ENCODE measurements at regions not wholly inside any gene's neighbourhood (a gene's known extent, or its start where the extent isn't known, plus 50 kb on each side); places are given as distances from the start of the nearest gene placed in this dataset.

- Mint-ChIP-seq H3K27me3 (ENCODE audit: low read depth) (peaks cover 9% of the 10 kb centered on the region), H3K4me3 (no peak overlapping the region), H3K27ac (no peak overlapping the region), H3K36me3 (ENCODE audit: insufficient read depth in 1 of 3, low read depth in 3 of 3) (peaks cover 0 to 2% (median 0%) of the 10 kb centered on the region in 3 experiments; a peak in 1 of 7 replicates), H3K9me3 (no peaks in the 10 kb centered on the region), H3K4me1 (no peaks in the 10 kb centered on the region; a peak in 1 of 4 replicates)
- Histone ChIP-seq H3K9ac (ENCODE audit: extremely low read depth, insufficient read length, low read length) (no peak overlapping the region), H2AK5ac (ENCODE audit: insufficient read length, low read length) (no peak overlapping the region), H4K8ac (replicated peaks; ENCODE audit: insufficient read length, low read depth, low read length) (no peak overlapping the region), H3K4me2 (ENCODE audit: insufficient read depth, insufficient read length, low read length) (no peak overlapping the region), H4K20me1 (ENCODE audit: control insufficient read depth, insufficient read depth, insufficient read length) (no peaks in the 10 kb centered on the region), H3K27me3 (ENCODE audit: insufficient read depth, low read length) (no peaks in the 10 kb centered on the region), H2BK120ac (ENCODE audit: low read depth, low read length, poor library complexity, severe bottlenecking) (no peak overlapping the region), H3T11ph (ENCODE audit: low read length) (no peak overlapping the region), H2AFZ (ENCODE audit: low read length) (no peak overlapping the region), H3K9me3 (ENCODE audit: control insufficient read depth, low read depth, low read length) (no peaks in the 10 kb centered on the region), H3K27ac (ENCODE audit: insufficient read length, low read depth, low read length) (no peak overlapping the region), H3K56ac (ENCODE audit: insufficient read length, low read depth, low read length) (no peak overlapping the region), H3K18ac (ENCODE audit: insufficient read length, low read depth, low read length) (no peak overlapping the region), H3K14ac (ENCODE audit: insufficient read depth, low read length) (no peak overlapping the region), H2BK20ac (ENCODE audit: low read depth, low read length, poor library complexity, severe bottlenecking) (no peak overlapping the region), H2BK12ac (ENCODE audit: insufficient read length, low read depth, low read length) (no peak overlapping the region), H3K4ac (ENCODE audit: low read depth, low read length) (no peak overlapping the region), H4K91ac (ENCODE audit: insufficient read length, low read depth, low read length) (no peak overlapping the region), H2BK15ac (ENCODE audit: low read depth, low read length) (no peak overlapping the region), H3K79me2 (ENCODE audit: insufficient read depth, low read length) (no peaks in the 10 kb centered on the region), H3K23ac (ENCODE audit: insufficient read length, low read depth, low read length) (no peak overlapping the region), H3K4me1 (ENCODE audit: insufficient read depth, low read length) (no peaks in the 10 kb centered on the region), H3K23me2 (ENCODE audit: insufficient read length, low read depth, low read length, poor library complexity, severe bottlenecking) (peaks cover 4% of the 10 kb centered on the region), H3K79me1 (ENCODE audit: insufficient read depth, low read depth, low read length, poor library complexity, severe bottlenecking) (no peaks in the 10 kb centered on the region), H4K5ac (ENCODE audit: insufficient read length, low read depth, low read length) (no peak overlapping the region), H2BK5ac (ENCODE audit: insufficient read length, low read length) (no peak overlapping the region)
- TF ChIP-seq CTCF (conservative IDR thresholded peaks at IDR 0.05) = no peak
- DNase-seq = no peak
- WGBS (ENCODE audit: extremely low coverage, insufficient read length, low lambda C conversion rate) = no CpG with 5 or more reads among the region's 2 CpGs
Observed at GRCh38 chr6:150313781-150314180, 55.0 kb upstream of the IYD start.
